NCI-H2227 (cell line): ENCODE measurements at regions not wholly inside any gene's neighbourhood (a gene's known extent, or its start where the extent isn't known, plus 50 kb on each side); places are given as distances from the start of the nearest gene placed in this dataset.
"Not testable (repeated sequence)": the region's sequence is repeated elsewhere in the genome, so short reads cannot be mapped to it uniquely, and the experiment has no call there.

ENCODE experiments used
- DNase-seq: peaks from one replicate; lab custom pipeline; 2025; ENCODE audit not compliant: unreplicated experiment; lab: John Stamatoyannopoulos, UW

DNA sequence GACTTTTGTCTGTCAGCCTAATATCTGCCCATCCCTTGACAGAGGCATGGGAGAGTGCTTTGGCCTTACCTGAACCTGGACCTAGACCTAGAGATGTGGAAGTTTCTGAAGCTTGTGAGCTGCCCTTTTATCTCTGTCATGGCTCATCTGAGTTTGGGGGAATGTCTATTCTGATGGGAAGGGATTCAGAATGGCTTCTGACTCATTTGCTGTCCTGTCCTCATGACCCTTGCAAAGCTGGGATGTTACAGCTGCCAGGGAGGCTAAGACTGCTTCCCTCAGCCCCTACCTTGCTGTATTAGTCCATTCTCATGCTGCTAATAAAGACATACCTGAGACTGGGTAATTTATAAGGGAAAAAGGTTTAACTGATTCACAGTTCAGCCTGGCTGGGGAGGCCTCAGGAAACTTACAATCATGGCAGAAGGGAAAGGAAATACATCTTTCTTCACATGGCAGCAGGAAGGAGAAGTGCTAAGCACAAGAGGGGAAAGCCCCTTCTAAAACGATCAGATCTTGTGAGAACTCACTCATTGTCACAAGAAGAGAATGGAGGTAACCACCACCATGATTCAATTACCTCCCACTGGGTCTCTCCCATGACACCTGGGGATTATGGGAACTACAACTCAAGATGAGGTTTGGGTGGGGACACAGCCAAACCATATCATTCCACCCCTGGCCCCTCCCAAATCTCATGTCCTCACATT is 252.2 kb downstream of the ERMARD start:
- no peak for DNase-seq

DNA sequence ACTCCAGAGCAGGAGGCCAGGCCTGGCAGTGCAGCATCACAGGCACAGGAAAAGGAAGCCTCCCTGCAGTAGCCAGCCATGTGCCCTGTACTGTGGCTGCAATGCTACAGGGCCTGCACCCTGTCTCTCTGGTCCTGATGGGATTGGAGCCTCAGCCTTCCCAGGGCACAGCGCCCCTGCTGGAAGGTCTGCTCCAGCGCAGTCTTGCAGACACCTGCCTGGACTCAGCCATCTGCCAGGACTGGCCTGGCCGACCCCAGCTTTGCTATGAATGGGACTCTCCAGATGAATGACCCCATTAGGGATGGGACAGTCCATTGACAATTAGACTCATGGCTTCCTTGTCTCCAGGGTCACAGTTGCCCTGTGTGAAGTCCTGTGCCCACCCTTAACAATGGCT is 251.6 kb downstream of the ERMARD start:
- DNase-seq = no peak

DNA sequence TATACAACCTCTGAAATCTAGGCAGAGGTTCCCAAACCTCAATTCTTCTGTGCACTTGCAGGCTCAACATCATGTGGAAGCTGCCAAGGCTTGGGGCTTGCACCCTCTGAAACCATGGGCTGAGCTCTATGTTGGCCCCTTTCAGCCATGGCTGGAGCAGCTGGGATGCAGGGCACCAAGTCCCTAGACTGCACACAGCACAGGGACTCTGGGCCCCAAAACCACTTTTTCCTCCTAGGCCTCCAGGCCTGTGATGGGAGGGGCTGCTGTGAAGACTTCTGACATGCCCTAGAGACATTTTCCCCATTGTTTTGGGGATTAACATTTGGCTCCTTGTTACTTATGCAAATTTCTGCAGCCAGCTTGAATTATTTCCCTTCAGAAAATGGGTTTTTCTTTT is 250.4 kb downstream of the ERMARD start:
- DNase-seq = not testable (repeated sequence)

DNA sequence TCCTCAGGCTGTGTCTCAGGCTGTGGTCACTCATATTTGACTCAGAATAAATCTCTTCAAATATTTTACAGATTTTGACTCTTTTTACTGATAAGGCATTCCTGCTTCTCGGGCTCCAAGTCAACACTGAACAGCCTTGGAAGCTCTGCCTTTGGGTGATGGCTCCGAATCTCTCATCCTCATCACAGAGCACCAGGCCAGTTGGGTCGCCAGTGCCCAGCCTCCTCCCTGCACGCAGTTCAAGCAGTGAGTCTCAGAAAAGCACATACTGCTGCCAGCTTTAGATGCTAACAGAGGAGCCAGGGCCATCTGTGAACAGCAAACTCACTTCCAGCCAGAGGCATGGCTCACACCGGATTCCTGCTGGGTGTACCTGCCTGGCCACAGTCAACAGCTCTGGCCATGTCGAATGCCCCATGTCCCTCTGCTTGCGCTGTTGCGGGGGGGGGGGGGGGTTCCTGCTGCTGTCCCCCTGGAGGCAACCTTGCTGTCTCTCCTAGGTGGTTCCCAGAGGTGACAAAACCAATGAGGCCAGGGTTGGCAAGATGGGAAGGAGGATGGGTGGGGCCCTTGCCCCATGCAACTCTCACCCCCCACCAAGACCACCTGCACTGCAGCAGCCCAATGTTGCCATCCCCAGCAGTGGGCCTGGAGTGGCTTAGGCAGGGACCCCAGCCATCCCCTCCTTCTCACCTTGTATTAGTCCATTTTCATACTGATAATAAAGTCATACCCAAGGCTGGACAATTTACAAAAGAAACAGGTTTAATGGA is 248.8 kb downstream of the ERMARD start:
- DNase-seq = no peak

DNA sequence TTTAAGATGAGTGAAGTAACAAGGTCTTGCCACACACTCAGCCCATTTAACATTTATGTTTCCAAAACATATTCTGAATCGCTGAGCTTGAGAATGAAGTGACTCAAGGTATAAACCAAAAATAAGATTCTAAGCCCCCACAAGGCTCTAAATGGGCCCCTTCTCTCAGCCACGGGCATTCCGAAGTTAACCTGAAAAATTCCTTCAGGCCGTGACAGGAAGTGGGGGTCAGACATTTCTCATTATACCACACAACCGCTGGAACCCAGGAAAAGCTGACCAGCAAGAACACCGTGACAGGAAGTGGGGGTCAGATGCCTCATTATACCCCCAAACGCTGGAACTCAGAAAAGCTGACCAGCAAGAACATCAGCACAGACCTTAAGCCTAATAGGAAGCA is 247.9 kb downstream of the ERMARD start:
- DNase-seq = no peak

DNA sequence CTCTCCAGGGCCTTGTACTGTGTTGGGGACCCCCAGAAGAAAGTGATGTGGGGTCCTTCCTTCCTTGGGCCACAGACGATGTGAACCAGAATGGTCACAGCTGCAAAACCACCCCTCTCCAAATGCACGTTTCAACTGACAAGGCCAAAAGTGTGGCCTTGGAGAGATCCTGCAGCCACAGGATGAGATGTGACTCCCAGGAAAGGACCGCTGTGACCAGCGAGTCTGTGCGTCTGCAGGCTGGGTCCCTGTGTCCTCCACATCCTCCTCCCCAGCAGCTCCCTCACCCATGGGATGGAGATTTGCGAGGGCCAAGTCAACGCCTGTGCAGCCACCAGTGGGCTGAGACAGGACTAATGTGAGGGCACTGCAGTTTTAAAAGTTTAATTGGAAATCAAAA is 247.0 kb downstream of the ERMARD start:
- no peak for DNase-seq

DNA sequence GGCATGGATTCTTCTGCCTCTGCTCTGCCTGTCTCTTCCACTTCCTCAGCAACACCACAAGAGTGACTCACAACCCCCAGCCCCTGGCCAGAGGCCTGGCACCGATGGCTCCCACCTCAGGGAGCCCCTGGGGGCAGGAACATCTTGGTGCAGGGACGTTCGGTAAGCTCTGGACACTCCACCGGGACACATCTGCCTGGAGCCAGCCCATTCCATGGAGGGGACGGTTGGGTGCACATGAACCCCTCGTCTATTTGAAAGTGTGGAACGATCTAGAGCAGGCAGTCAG is 246.5 kb downstream of the ERMARD start:
- no peak for DNase-seq

DNA sequence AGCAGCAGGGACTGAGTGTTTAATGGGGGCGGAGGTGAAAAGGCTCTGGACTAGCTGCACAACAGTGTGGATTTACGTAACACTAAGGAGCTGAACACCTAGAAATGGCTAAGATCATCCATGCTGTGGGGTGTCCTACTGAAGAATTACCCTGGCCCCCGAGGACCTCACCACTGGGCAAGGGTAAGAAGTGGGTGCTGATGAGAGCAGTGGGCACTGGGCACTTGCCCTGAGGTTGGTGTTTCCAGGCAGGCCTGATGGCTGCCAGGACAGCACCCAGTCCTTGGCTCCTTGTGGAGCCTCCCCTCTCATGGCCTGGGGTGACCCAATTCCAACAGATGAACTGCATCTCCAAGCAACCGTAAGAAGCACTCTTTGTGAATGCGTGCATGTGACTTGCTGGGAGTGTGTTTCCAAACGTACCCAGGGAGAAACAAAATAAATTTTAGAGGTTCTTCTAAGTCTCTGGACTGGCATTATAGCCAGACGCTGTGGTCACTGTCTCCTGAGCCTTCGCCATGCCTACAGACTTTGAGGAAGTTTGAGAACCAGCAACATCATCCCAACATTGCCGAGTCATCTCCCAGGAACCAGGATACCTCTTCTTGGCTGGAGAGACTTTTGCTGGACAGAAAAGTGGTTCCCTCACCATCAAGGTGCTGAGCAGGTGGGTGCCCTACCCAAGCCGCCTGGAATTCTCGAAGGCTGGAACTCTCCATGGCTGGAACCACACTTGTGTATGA is 245.9 kb downstream of the ERMARD start:
- no peak for DNase-seq

DNA sequence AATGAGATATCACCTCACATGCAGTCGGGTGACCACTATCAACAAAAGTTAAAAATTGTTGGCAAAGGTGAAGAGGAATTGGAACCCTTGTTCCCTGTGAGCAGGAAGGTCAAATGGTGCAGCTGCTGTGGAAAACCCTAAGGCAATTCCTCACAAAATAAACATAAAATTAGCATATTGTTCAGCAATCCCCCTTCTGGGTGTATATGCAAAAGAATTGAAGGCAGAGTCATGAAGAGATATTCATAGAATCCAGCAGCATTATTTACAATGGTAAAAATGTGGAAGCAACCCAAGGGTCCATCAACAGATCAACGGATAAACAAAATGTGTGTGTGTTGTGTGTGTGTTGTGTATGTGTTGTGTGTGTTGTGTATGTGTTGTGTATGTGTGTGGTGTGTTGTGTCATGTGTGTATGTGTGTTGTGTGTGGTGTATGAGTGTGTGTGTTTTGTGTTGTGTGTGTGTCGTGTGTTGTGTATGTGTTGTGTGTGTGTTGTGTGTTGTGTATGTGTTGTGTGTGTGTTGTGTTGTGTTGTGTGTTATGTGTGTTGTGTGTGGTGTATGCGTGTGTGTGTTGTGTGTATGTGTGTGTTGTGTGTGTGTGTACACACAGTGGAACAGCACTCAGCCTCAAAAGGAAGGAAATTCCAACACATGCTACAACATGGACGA is 245.1 kb downstream of the ERMARD start:
- no peak for DNase-seq

DNA sequence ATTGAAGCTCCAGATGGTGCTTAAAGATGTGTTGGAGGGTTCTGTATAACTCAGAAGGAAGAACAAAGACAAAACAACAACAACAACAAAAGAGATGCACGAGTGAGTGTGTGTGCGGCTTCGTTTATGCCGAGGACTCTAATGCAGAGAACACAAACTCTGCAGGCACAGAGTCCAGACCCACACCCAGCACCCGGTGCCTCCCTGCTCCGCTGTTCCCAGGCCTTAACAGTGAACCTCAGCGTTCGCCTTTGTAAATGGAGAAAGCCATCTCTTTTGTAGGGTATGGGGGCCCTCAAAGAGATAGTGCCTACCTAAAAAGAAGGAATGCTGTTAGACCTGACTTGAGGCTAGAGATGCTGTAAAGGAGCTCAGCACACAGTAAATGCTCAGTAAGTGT is 243.3 kb downstream of the ERMARD start:
- DNase-seq = no peak

DNA sequence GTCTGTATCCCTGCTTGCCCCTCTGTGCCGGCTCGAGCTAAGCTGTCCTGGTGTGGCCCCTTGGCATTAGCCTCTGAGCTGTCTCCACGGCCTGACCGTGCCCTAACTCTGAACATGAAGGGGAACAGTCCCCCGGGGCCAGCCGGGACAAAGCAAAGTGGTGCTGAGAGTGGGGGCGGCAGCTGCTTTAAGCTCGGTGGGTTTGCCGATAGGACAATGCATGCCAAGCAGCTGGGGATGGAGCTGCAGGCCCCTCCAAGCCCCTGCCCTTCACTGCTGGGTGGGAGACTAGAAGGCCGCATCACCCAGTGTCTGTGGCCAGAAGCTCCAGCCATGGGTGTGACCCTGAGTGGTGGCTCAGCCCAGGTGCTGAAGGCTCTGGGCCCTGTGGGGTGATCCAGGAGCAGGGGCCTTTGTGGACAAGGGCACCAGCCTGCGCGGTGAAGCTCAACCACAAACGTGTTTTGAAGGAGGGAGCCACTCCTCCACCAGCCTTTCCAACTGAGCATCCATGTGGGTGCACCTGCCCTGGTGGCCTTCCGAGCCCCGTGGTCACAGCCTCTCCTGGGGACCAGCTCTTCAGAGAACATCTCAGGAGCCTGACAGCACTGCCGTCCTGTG is 242.5 kb downstream of the ERMARD start:
- DNase-seq = no peak

DNA sequence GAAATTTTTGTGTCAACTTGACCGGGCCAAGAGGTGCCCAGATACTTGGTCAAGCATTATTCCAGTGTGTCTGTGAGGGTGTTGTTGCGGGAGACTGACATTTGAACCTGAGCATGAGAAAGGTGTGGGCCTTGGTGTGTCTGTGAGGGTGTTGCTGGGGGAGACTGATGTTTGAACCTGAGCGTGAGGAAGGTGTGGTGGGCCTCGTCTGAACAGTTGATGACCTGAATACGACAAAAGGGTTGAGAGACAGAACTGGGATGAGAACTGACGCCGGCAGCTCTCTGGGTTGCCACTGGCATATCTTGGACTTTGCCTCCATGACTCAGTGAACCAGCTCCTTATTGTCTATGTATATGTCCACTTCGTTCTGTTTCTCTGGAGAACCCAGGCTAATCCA is 240.5 kb downstream of the ERMARD start:
- DNase-seq = no peak

DNA sequence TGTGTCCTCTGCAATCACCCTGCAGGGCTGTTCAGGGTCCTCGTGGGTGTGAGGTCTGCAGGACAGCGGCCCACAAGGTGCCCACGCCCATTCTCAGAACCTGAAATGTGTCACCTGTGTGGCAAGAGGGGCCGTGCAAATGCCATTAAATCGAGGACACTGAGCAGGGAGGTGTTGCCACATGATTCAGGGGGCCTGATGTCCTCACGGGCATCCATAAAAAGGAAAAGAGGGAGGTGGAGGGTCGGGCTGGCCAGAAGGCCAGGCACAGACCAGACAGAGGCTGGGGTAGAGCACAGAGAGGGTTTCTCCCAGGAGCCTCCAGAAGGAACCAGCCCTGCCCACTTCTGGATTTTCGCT is 239.6 kb downstream of the ERMARD start:
- no peak for DNase-seq

DNA sequence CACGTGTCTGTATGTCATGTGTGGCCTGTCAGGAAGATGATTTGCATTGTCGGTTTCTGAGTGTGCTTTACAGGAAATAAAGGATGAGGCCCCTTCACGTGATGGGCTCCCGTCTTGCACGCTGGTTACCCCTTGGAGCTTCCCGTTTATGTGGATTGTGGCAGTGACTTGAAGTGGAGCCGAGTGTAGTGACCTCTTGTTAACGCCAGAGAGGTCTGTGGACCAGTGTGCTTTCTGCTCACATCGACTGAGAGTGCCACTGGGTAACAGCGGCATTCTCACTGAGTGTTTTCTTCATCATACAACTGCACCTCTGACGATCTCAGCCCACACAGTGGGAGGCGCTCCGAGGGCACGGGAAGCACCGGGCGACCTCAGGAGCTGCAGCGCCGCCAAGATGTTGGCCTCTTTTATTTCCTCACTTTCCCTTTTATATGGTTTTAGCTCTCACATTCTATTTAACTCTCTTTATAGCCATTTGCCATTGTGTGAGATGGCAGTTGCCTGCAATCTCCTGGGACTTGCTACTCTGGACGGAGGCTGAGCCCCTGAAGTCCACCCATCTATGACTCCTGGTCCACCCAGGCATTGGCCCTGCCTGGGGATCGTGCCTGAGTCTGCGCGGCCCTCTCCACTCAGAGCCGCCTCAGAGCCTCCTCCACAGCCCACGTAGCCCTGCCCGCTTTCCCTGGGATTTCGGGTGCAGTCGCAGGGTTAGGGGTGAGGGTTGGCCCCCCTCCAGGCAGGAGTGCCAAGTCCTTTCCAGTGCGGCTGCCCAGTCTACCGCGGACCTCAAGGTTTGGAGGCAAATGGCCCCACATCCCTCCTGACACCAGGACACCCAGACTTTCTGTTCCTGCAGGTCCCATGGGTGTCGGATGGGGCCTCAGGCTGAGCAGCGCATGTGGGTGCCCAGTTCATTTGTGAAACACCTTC is 238.9 kb downstream of the ERMARD start:
- no peak for DNase-seq

DNA sequence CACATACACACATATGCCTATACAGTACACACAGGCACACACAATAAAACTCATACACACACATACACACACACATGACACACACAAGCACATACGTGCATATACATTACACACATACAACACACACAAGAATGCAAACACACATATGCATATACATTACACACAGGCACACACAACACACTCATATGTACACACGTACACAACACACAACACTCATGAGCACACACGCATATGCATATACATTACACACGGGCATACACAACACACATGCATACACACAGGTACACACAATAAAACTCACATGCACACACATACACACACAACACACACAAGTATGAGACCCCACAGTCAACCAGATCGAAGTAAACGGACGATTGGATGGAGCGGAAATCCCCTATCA is 238.2 kb downstream of the ERMARD start:
- no peak for DNase-seq

DNA sequence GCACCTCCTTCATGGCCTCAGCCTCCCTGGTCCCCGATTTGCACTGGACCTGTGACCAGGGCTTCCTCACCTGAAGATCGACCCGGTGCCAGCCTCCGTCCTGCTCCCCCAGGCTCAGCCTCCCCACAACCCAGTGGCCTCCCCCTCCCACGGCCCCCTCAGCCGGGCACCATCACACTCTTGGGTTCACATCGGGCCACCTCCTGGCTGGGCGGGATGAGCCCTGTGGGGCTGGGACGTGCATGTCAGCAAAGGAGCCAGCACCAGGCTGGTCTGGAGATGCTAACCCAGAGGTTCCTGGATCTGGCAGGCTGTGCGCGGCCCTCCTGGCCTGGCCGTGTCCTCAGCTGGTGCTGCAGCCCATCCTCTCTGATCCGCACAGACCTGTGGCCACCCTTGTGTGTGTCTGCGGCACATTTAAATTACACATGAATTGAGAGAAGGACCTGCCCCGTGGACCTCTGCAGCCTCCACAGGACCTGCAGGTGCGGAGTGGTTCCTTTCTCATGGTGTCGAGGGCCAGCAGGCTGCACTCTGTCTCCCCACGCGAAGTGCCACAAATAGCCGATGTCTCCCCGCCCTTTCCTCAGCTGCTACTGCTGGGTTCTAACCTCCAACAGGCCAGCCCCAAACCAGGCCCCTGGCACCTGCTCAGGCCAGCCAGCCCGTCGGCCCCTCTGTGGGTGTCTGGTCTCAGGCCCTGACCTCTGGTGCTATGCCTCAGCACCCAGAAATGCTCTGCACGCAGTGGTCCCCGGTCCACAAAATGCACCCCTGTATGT is 237.5 kb downstream of the ERMARD start:
- no peak for DNase-seq

DNA sequence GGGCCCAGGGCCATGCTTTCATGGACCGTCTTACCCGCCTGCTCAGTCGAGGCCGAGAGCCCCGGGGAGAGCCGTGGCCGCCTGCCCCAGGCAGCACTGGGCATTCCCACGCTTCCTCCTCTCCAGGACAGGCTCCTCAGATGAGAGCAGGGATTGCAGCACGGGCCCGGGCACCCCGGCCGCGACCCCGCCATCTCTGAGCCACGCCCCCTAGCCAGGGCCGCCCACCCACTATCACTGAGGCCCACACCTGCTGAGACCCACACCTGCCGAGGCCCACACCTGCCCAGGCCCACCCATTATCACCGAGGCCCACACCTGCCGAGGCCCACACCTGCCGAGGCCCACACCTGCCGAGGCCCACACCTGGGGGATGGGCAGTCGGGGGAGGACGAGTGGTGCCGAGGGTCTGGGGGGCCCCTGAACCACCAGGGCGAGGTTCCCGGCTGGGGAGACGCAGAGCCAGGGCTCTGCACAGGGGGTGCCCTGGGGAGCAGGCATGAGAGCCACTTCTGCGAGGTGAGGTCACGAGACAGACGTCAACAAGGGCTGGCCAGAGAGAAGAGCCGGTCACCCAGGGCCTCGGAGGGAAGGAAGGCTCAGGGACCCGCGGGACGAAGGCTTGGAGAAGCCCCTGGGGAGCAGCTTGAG is 235.6 kb downstream of the ERMARD start:
- DNase-seq = no peak

DNA sequence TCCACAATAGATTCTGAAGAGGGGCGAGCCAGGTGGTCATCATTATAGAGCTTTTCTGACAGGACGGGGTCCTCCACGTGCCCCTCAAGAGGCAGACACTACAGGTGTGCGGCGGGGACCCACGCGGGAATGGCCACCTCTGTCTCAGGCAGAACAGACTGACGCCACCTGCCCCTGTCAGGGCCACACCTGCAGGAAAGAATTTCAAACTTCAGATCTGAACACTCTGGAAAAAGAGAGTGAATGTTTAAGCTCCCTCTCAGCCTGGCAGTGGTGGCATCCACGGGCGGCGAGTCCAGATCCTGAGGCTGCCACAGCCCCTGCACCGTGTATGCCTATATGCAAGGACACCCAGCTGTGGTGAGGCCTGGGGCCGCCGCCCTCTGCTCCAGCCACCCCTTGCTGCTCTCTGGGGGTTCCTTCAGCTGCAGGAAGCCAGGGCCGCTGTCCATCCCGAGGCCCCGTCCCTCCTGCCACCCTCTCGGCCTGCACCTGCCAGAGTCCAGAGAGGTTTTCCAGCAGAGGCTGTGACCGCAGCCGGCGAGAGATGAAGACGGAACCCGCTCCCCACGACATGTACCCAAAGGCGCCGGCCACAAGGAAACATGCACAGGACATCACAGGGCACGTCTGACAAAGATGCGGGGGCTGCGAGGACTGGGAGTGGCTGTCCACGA is 234.9 kb downstream of the ERMARD start:
- no peak for DNase-seq
